ENCODE measurements at regions not wholly inside any gene's neighbourhood (a gene's known extent, or its start where the extent isn't known, plus 50 kb on each side); places are given as distances from the start of the nearest gene placed in this dataset.

- Histone ChIP-seq H4K91ac (replicated peaks; ENCODE audit: insufficient read length, low read length) (no peak overlapping the region), H3K4ac (replicated peaks; ENCODE audit: insufficient read length, low read depth, low read length) (no peak overlapping the region), H2AFZ (ENCODE audit: low read length) (no peak overlapping the region), H3K56ac (replicated peaks; ENCODE audit: insufficient read length, low read depth, low read length) (no peak overlapping the region), H3K18ac (ENCODE audit: extremely low read depth, low read length) (no peak overlapping the region), H3K27me3 (replicated peaks in 1 of 4; ENCODE audit: control insufficient read depth in 3 of 4, extremely low read depth in 1 of 4, insufficient read depth in 3 of 4, low read length in 3 of 4) (peaks cover 0 to 1% (median 0%) of the 10 kb centered on the region in 4 experiments; a peak in 1 of 7 replicates), H2BK15ac (ENCODE audit: low read length) (no peak overlapping the region), H3K4me2 (ENCODE audit: insufficient read depth in 1 of 2, low read depth in 2 of 2, low read length in 2 of 2) (no peak overlapping the region), H3K4me3 (ENCODE audit: extremely low read depth in 1 of 4, insufficient read depth in 2 of 4, low read depth in 3 of 4, low read length in 4 of 4) (no peak overlapping the region), H3K14ac (ENCODE audit: insufficient read length) (no peak overlapping the region), H2BK5ac (ENCODE audit: low read depth, low read length) (no peak overlapping the region), H4K5ac (ENCODE audit: insufficient read length, low read depth, low read length) (no peak overlapping the region), H3K4me1 (replicated peaks in 1 of 4; ENCODE audit: control insufficient read depth in 3 of 4, insufficient read depth in 4 of 4, low read length in 3 of 4) (peaks cover 0 to 2% (median 0%) of the 10 kb centered on the region in 4 experiments; a peak in 1 of 7 replicates), H4K8ac (ENCODE audit: extremely low read depth, insufficient read depth, low read length) (no peak overlapping the region), H3K9me3 (ENCODE audit: insufficient read depth in 2 of 2, low read depth in 1 of 2, low read length in 1 of 2) (no peaks in the 10 kb centered on the region; a peak in 1 of 4 replicates), H3K9ac (replicated peaks in 1 of 4; ENCODE audit: extremely low read depth in 1 of 4, low read depth in 3 of 4, low read length in 3 of 4) (no peak overlapping the region), H2AK5ac (ENCODE audit: low read depth, low read length) (no peak overlapping the region), H3K79me2 (ENCODE audit: control insufficient read depth in 1 of 2, insufficient read depth in 2 of 2, low read length in 2 of 2) (no peaks in the 10 kb centered on the region), H3K23me2 (ENCODE audit: low read depth, low read length) (no peaks in the 10 kb centered on the region), H4K20me1 (replicated peaks in 1 of 2; ENCODE audit: control insufficient read depth in 1 of 2, insufficient read depth in 2 of 2, low read length in 2 of 2) (no peaks in the 10 kb centered on the region), H3K79me1 (ENCODE audit: low read depth, low read length) (no peaks in the 10 kb centered on the region), H2BK120ac (replicated peaks; ENCODE audit: low read depth, low read length) (no peak overlapping the region), H3K27ac (ENCODE audit: low read depth, low read length) (no peak overlapping the region), H2BK20ac (ENCODE audit: low read length) (no peak overlapping the region), H2BK12ac (ENCODE audit: low read depth, low read length) (no peak overlapping the region), H3K36me3 (ENCODE audit: control insufficient read depth in 2 of 4, insufficient read depth in 4 of 4, low read length in 3 of 4) (no peaks in the 10 kb centered on the region), H3K23ac (ENCODE audit: insufficient read length) (no peak overlapping the region)
- no peak for DNase-seq (ENCODE audit: low read depth in 1 of 2, low spot score in 2 of 2)
- FAIRE-seq, result no peak
- 89% methylated on average over 2 of the region's 2 CpGs; no CpG with 5 or more reads in 1 of the 2 experiments for WGBS, 2 experiments (ENCODE audit: extremely low coverage in 1 of 2, insufficient coverage in 1 of 2, insufficient read length in 1 of 2, insufficient replicate concordance in 2 of 2, low coverage in 1 of 2, low lambda C conversion rate in 2 of 2, missing lambda C conversion rate in 1 of 2)
- TF ChIP-seq SIX5 (IDR thresholded peaks at IDR 0.05; ENCODE audit: low read depth, low read length) (no peak), CEBPB (IDR thresholded peaks at IDR 0.05; ENCODE audit: low read depth, low read length) (no peak), KDM1A (IDR thresholded peaks at IDR 0.05; ENCODE audit: borderline replicate concordance, low read length) (no peak), EGR1 (IDR thresholded peaks at IDR 0.05; ENCODE audit: borderline replicate concordance, low read depth, low read length) (no peak), CBX5 (IDR thresholded peaks at IDR 0.05; ENCODE audit: low read depth, low read length) (no peak), CBX8 (IDR thresholded peaks at IDR 0.05; ENCODE audit: borderline replicate concordance, low read depth, low read length) (no peak), SUZ12 (IDR thresholded peaks at IDR 0.05; ENCODE audit: low read length) (no peak), TBP (IDR thresholded peaks at IDR 0.05; ENCODE audit: low read depth, low read length) (no peak), RAD21 (IDR thresholded peaks at IDR 0.05 in 1 of 2, conservative IDR thresholded peaks at IDR 0.05 in 1 of 2; ENCODE audit: low read depth in 2 of 2, low read length in 2 of 2) (no peak), POLR2AphosphoS5 (IDR thresholded peaks at IDR 0.05; ENCODE audit: low read depth, low read length) (no peak), MAFK (IDR thresholded peaks at IDR 0.05; ENCODE audit: low read depth, low read length) (no peak), NRF1 (IDR thresholded peaks at IDR 0.05; ENCODE audit: low read depth, low read length) (no peak), HDAC2 (IDR thresholded peaks at IDR 0.05; ENCODE audit: borderline replicate concordance in 1 of 2, low read depth in 2 of 2, low read length in 2 of 2) (no peak), SIRT6 (IDR thresholded peaks at IDR 0.05; ENCODE audit: low read length) (no peak), POLR2A (IDR thresholded peaks at IDR 0.05; ENCODE audit: control extremely low read depth in 1 of 2, low read depth in 2 of 2, low read length in 2 of 2) (no peak), BCL11A (IDR thresholded peaks at IDR 0.05; ENCODE audit: low read depth in 2 of 2, low read length in 2 of 2) (no peak), JUN (IDR thresholded peaks at IDR 0.05; ENCODE audit: low read depth, low read length) (no peak)
- ChIA-PET POLR2A (ENCODE audit: partially characterized antibody) (no interaction called here), CTCF (ENCODE audit: partially characterized antibody) (no interaction called here)
Observed at GRCh38 chr11:35083181-35083430, 55.9 kb upstream of the CD44 start.
